ENCODE measurements at regions not wholly inside any gene's neighbourhood (a gene's known extent, or its start where the extent isn't known, plus 50 kb on each side); places are given as distances from the start of the nearest gene placed in this dataset.

DNA sequence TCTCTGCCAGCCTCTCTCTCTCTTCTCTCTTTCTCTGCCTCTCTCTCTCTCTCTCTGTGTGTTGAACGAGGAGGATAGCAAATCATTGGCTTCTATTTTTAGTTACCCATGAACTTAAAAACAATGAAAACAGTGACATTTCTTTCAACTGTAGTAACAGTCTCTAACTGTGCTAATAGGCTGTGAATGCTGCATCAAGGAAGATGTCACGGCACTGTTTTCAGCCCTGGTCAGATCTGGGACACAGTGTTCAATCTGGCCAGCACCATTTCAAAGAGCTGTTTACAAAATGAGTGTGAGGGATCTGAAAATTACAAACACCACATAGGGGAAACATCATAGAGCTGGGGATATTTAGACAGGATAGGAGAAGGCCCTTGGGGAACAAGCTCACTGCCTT, 717.0 kb downstream of the FGF9 start:
- TF ChIP-seq POLR2A (IDR thresholded peaks at IDR 0.05; ENCODE audit: low read length) (no peak), GATA1 (IDR thresholded peaks at IDR 0.05; ENCODE audit: low read depth, low read length) (no peak)
